Panc1 (cell line): ENCODE measurements at regions not wholly inside any gene's neighbourhood (a gene's known extent, or its start where the extent isn't known, plus 50 kb on each side); places are given as distances from the start of the nearest gene placed in this dataset.

Experiments
- ATAC-seq: fragments of 200-7000 bp; cut with Tn5 transposase; 2 replicates; pipeline ENCODE4 v1.9.1; 2020; ENCODE audit warnings: mild to moderate bottlenecking, moderate library complexity
- BruUV-seq: library from RNA; stranded (reverse); fragments of 400-500 nt; replicated peaks from 2 replicates; lab custom pipeline; 2021; lab: Mats Ljungman, UMichigan
- CTCF ChIA-PET: fragments of 300-600 bp; sonication (Branson Sonifier 250); formaldehyde crosslinking; loops from one replicate; lab custom pipeline; 2022; ENCODE audit warnings: antibody characterized with exemption; lab: Charles Lee
- POLR2A ChIA-PET: fragments of 300-600 bp; sonication (Branson Sonifier 250); formaldehyde crosslinking; loops from one replicate; lab custom pipeline; 2022; ENCODE audit warnings: antibody characterized with exemption; lab: Charles Lee
- DNase-seq: peaks from one replicate; pipeline ENCODE4 v3.0.0-alpha.2; 2010; ENCODE audit warnings: low read depth, low spot score
- H3K27ac ChIP-seq: 2 replicates; pipeline ENCODE4 v1.5.1; 2011; ENCODE audit warnings: mild to moderate bottlenecking, low read length, inconsistent platforms
- H3K27me3 ChIP-seq: fragments of 200-500 bp; sonication (Bioruptor generic); 2 replicates; pipeline ENCODE4 v1.6.0; 2014; ENCODE audit warnings: low read length, inconsistent platforms; ENCODE audit not compliant: control insufficient read depth, insufficient read depth
- H3K36me3 ChIP-seq: fragments of 200-500 bp; sonication (Bioruptor generic); 2 replicates; pipeline ENCODE4 v1.5.1; 2014; ENCODE audit warnings: inconsistent platforms, mild to moderate bottlenecking, low read length, moderate library complexity; ENCODE audit not compliant: control insufficient read depth, insufficient read depth
- H3K4me1 ChIP-seq: 2 replicates; pipeline ENCODE4 v1.5.1; 2011; ENCODE audit warnings: inconsistent platforms, mild to moderate bottlenecking, low read length, moderate library complexity; ENCODE audit not compliant: control insufficient read depth, insufficient read depth
- H3K4me3 ChIP-seq, 2 experiments: 2 replicates each; pipeline ENCODE4 v1.5.1; 2011 to 2012; ENCODE audit warnings: low read depth in 2 of 2, low read length in 2 of 2, mild to moderate bottlenecking in 2 of 2, inconsistent platforms in 1 of 2, moderate library complexity in 1 of 2
- H3K9me3 ChIP-seq: fragments of 200-500 bp; sonication (Bioruptor generic); 2 replicates; pipeline ENCODE4 v1.5.1; 2014; ENCODE audit warnings: low read depth, mild to moderate bottlenecking, inconsistent platforms, low read length, moderate library complexity; ENCODE audit not compliant: control insufficient read depth, insufficient read depth
- CTCF ChIP-seq: fragments of 450-650 bp; IDR thresholded peaks from 2 replicates; pipeline ENCODE4 v1.5.1; 2017; ENCODE audit warnings: mild to moderate bottlenecking
- POLR2AphosphoS5 ChIP-seq: IDR thresholded peaks from 2 replicates; pipeline ENCODE4 v1.6.1; 2012; ENCODE audit warnings: mild to moderate bottlenecking, low read depth, low read length, moderate library complexity
- SIN3A ChIP-seq: IDR thresholded peaks from 2 replicates; pipeline ENCODE4 v1.6.1; 2012; ENCODE audit warnings: low read depth, mild to moderate bottlenecking, low read length, moderate library complexity, borderline replicate concordance; ENCODE audit not compliant: insufficient read depth
- TCF7L2 ChIP-seq: IDR thresholded peaks from 2 replicates; pipeline ENCODE4 v1.6.1; 2011; ENCODE audit warnings: mild to moderate bottlenecking, low read depth, low read length, inconsistent platforms
- in situ Hi-C: cut with HindIII; loops from 2 replicates; pipeline ENCODE4 v1.10.0; 2016; ENCODE audit warnings: low sequenced_read_pairs, low pct_unique_long_range_greater_than_20kb
- intact Hi-C: fragments of 100-400 bp; cut with micrococcal nuclease; formaldehyde crosslinking; loops from one replicate; pipeline ENCODE4 v1.10.0; 2022; ENCODE audit not compliant: unreplicated experiment
- TF ChIP-seq, protein P1 (sequence below), 2 experiments: IDR thresholded peaks; 2 replicates each; pipeline ENCODE4 v1.6.1; 2011 to 2012; ENCODE audit warnings: low read depth in 2 of 2, control low read depth in 1 of 2, low read length in 1 of 2, mild to moderate bottlenecking in 1 of 2, moderate library complexity in 1 of 2; ENCODE audit not compliant: insufficient read depth in 1 of 2

DNA sequence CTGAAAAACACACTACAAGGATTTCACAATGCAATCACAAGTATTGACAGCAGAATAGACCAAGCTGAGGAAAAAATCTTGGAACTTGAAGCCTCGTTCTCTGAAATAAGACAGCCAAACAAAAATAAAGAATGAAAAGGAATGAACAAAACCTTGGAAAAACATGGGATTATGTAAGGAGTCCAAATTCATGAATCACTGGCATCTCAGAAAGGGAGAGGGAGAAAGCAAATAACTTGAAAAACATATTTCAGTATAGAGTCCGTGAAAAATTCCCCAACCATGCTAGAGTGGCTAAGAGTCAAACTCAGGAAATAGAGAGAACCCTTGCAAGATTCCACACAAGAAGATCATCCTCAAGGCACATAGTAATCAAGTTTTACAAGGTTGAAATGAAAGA, 178.5 kb upstream of the CTSO start:
- ChIA-PET POLR2A (no interaction called here), CTCF (no interaction called here)
- ATAC-seq (no peak), DNase-seq (no peak)
- no peaks in the 10 kb centered on the region for H3K36me3 ChIP-seq
- no peaks in the 10 kb centered on the region for H3K9me3 ChIP-seq
- no peak overlapping the region for H3K27ac ChIP-seq
- no peak overlapping the region for H3K4me3 ChIP-seq
- TF ChIP-seq, protein P1, sequence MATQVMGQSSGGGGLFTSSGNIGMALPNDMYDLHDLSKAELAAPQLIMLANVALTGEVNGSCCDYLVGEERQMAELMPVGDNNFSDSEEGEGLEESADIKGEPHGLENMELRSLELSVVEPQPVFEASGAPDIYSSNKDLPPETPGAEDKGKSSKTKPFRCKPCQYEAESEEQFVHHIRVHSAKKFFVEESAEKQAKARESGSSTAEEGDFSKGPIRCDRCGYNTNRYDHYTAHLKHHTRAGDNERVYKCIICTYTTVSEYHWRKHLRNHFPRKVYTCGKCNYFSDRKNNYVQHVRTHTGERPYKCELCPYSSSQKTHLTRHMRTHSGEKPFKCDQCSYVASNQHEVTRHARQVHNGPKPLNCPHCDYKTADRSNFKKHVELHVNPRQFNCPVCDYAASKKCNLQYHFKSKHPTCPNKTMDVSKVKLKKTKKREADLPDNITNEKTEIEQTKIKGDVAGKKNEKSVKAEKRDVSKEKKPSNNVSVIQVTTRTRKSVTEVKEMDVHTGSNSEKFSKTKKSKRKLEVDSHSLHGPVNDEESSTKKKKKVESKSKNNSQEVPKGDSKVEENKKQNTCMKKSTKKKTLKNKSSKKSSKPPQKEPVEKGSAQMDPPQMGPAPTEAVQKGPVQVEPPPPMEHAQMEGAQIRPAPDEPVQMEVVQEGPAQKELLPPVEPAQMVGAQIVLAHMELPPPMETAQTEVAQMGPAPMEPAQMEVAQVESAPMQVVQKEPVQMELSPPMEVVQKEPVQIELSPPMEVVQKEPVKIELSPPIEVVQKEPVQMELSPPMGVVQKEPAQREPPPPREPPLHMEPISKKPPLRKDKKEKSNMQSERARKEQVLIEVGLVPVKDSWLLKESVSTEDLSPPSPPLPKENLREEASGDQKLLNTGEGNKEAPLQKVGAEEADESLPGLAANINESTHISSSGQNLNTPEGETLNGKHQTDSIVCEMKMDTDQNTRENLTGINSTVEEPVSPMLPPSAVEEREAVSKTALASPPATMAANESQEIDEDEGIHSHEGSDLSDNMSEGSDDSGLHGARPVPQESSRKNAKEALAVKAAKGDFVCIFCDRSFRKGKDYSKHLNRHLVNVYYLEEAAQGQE (IDR thresholded peaks at IDR 0.05; ENCODE audit: insufficient read depth in 1 of 2, low read depth in 2 of 2, low read length in 1 of 2): no peak
- TF ChIP-seq SIN3A: no peak
- TF ChIP-seq POLR2AphosphoS5: no peak
- no peak for TF ChIP-seq CTCF
- no peak for TF ChIP-seq TCF7L2
- no peaks in the 10 kb centered on the region for H3K27me3 ChIP-seq
- in situ Hi-C loops (no loop called here), intact Hi-C loops (no loop called here)
- BruUV-seq: no TSS peak
- H3K4me1 ChIP-seq: no peaks in the 10 kb centered on the region

DNA sequence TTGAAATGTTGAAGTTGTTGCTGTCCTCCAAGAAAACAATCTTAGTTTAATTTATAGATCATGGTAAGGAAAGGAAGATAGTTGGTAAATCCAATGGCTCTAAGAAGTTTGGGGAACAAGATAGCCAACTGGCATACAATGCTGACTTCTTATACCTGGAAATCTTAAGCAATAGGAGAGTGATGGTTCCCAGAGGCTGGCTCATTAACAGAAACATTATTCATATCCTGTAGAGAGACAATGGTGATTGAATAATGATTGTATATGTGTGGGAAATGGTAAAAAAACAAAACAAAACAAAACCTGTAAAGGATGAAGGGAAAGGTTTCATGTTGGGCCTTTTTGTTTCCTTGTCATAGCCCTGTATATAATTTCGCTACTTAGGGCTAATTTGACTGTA, 174.9 kb upstream of the CTSO start:
- BruUV-seq: no TSS peak
- ATAC-seq: no peak

More for the DNA sequence above, 174.9 kb upstream of the CTSO start:
- TF ChIP-seq SIN3A (no peak), POLR2AphosphoS5 (no peak), CTCF (no peak), TCF7L2 (no peak)
- TF ChIP-seq, protein P1 (IDR thresholded peaks at IDR 0.05; ENCODE audit: insufficient read depth in 1 of 2, low read depth in 2 of 2, low read length in 1 of 2): no peak
- Histone ChIP-seq H3K4me3 (no peak overlapping the region), H3K4me1 (no peaks in the 10 kb centered on the region), H3K27me3 (no peaks in the 10 kb centered on the region), H3K27ac (no peak overlapping the region), H3K9me3 (no peaks in the 10 kb centered on the region), H3K36me3 (no peaks in the 10 kb centered on the region)
- POLR2A ChIA-PET: no interaction called here
- intact Hi-C loops (no loop called here), in situ Hi-C loops (no loop called here)
- DNase-seq: no peak
- CTCF ChIA-PET: no interaction called here
